Right lobe of liver (tissue), 4 donors: ENCODE measurements at regions not wholly inside any gene's neighbourhood (a gene's known extent, or its start where the extent isn't known, plus 50 kb on each side); places are given as distances from the start of the nearest gene placed in this dataset.

Experiments
- POLR2A ChIP-seq: fragments of 450-650 bp; IDR thresholded peaks from one replicate; pipeline ENCODE4 v1.6.1; 2017; ENCODE audit warnings: antibody characterized with exemption, mild to moderate bottlenecking
- TF ChIP-seq, protein P1 (sequence below), 4 donors: fragments of 200-600 bp in 3 of 4; fragments of 450-650 bp in 1 of 4; IDR thresholded peaks; one replicate each; pipeline versions ENCODE4 v1.5.1 to v1.8.0; 2016 to 2022; ENCODE audit warnings: antibody characterized with exemption in 4 of 4, mild to moderate bottlenecking in 2 of 4
- donor health status: DM: no; HTN: no; CAD: no.
- donor health status: DM: no; HTN: no; CAD: no.
- donor health status: DM: no; HTN: yes; CAD: no.

DNA sequence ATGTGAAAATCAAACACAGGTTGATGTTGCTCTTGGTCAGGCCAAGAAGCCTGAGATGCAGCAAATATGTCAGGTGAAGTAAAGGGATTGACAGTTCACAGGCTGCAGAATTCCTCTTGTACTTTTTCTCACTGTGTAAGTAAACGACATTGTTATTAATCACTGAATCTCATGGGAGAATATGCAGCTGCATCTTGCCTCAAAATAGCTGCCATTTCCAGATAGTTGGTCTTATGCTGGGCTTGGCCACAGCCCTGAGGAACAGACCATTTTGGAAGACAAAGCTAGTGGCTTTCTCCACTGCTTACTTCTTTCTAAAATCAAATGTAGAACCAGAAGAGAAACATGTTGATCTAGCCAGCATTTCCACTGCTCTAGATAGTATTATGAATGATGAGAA lies 403.4 kb upstream of the NR3C2 start:
- TF ChIP-seq, protein P1, sequence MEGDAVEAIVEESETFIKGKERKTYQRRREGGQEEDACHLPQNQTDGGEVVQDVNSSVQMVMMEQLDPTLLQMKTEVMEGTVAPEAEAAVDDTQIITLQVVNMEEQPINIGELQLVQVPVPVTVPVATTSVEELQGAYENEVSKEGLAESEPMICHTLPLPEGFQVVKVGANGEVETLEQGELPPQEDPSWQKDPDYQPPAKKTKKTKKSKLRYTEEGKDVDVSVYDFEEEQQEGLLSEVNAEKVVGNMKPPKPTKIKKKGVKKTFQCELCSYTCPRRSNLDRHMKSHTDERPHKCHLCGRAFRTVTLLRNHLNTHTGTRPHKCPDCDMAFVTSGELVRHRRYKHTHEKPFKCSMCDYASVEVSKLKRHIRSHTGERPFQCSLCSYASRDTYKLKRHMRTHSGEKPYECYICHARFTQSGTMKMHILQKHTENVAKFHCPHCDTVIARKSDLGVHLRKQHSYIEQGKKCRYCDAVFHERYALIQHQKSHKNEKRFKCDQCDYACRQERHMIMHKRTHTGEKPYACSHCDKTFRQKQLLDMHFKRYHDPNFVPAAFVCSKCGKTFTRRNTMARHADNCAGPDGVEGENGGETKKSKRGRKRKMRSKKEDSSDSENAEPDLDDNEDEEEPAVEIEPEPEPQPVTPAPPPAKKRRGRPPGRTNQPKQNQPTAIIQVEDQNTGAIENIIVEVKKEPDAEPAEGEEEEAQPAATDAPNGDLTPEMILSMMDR (IDR thresholded peaks at IDR 0.05), result no peak
- no peak for TF ChIP-seq POLR2A
